HUDEP-2 (cell line): ENCODE measurements at regions not wholly inside any gene's neighbourhood (a gene's known extent, or its start where the extent isn't known, plus 50 kb on each side); places are given as distances from the start of the nearest gene placed in this dataset.
"Not testable (repeated sequence)": the region's sequence is repeated elsewhere in the genome, so short reads cannot be mapped to it uniquely, and the experiment has no call there.

ENCODE experiments used
- DNase-seq, 76 experiments: peaks; one replicate each; lab custom pipeline; 2025; ENCODE audit not compliant: unreplicated experiment in 76 of 76; lab: John Stamatoyannopoulos, UW

DNA sequence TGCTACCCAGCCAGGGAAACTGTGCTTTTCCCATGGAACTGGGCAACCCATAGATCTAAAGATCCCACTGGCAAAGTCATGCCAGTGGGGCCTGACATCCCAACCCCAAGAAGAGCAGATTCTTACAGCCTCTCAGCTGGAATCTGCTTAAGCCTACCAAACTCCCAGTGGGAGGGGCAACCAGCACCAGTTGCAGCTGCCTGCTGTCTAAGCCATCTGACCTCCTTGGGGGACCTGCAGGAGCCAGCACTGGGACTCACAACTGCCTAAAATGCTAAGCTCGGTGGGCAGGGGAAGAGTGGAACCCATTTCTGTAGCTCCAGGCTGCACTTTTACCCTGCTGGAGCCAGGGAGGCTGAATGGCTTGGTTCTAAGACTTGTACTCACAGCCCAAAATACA lies 770.7 kb upstream of the SLC8A1 start:
- no peak for DNase-seq

DNA sequence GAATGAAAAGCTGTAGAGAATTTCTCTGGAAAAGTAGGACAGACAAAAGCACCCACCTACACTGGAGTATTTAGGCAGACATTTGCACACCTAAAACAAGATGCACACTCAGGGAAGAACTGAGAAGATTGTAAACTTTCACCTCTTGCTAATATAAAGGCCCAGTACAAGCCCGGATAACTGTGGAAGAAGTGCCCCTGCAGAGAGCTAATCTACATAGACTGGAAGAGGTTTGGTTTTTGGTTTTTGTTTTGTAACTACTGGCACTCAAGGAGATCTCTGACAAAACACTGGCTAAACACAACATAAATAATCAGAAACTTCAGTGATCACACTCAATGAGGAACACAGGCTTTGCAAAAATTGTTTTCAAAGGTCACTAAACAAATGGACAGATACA lies 782.2 kb upstream of the SLC8A1 start:
- DNase-seq = no peak

DNA sequence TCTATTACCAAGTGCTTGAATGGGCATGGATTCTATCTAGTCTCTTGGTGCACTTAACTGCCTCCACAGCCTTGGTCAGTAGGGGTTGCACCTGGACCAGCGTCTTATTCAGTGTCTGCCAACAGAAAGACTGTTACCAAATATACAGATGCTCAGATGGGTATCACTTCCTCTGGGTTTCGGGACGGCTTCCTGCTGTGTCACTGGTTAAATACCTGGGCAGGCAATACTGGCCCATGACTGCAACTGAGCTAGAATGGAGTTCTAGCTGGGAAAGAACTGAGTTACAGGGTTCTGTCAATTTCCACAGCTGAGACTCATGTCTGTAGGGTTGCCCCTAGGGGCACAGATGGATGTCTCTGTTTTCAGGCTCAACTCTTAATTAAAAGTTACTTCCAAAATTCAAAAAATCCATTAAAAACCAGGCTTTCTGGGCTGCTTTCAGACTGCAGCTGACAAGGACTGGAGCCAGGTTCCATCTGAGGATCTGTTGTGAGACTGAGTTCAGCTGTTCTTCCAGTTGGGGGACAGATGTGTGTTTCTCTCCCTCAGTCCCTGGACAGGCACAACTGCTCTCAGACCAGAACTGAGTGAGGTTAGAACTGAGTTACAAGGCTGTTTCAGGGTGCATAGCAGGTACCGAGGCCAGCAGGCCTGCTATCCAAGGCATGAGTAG lies 789.6 kb upstream of the SLC8A1 start:
- no peak for DNase-seq

DNA sequence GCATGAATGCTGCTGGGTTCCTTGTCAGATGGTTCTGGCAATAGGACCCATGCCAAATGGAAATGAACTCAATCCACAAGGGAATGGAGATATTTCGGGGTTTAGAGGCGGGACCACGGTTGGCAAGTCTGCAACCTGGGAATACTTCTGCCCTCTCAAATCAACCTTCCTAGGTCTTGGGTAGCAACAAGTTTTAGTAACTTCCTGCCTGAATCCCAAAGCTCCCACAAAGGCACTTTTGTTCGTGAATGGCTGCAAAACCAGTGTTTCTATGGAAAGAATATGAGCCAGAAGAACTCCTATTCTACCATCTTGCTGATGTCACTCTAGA lies 790.1 kb upstream of the SLC8A1 start:
- DNase-seq = no peak

DNA sequence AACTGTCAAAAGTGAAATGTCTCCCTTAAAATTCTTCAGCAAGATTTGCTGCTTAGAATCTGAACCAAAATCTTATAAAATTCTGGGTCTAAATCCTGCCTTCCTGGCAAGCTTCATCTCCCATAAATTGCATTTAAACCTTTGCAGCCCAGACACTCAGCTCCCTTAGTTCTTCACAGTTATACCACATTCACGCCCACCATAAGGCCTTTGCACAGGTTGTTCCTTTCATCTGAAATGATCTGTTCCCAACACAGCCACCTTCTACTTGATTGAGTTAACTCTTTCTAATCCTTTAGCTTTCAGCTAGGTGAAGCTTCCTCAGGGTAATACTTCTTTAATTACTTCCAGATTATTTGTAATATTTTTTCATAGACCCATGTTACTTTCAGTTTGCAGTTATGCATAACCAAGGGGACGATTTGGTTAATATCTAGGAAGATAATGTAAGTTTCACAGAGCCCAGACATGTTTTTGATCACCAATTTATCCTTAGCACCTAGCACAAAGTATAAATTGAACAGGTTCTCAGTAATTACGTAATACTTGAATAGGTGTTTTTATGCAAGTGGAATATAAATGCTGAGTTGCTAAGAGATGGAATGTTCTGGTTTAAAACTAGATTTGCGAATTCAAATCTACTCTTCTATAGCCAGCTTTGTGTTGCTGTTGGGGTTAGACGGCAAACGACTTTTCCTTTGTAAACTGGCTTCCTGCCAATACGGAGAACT lies 779.7 kb upstream of the PKDCC start:
- DNase-seq = no peak

DNA sequence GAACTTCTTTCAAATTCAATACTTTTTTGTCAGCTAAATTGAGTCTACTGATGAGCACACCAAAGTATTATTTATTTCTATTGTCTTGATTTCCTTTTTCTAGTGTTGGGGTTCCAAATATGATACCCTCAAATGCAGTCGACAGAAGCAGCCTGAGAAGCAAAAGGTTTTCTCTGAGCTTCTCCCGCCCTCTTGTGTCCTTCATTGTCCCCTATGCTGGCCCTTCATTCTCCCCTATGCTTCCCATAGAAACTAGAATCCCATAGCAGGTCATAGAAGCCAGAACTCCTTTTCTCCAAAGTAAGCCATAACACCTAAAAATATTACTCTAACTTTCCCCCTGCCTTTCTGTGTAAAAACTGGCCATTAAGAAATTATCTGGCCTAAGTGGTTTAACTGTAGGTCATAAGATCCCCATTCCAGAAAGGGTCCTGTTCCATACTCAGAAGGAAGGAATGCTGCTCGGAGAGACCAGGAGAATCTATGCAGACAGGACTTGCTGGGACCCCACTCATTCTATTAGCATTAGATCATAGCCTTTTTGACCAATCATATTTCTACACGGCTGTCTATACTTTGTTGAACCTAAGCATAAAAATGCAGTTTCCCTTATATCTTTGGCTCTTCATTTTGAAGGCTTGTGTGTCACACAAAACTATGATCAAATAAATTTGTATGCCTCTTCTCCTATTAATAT lies 764.6 kb upstream of the PKDCC start:
- DNase-seq = no peak

DNA sequence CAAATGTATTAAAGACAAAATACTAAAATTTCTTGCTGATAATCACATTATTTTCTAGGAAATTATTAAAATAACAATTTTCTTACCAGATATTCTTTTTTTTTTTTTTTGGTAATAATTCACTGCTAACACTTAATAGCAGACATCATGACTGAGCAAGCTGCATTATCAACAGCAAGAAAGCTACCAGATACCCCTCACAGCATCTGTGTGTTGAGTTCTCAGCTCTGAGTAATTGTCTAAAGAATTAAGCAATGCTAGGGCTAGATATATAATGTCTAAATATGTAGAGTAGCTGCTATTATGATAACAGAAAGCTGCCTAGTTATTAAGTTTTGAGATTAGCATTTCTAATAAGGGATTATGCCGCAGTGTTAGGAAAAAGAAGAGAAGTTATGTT lies 754.3 kb upstream of the PKDCC start:
- no peak for DNase-seq

DNA sequence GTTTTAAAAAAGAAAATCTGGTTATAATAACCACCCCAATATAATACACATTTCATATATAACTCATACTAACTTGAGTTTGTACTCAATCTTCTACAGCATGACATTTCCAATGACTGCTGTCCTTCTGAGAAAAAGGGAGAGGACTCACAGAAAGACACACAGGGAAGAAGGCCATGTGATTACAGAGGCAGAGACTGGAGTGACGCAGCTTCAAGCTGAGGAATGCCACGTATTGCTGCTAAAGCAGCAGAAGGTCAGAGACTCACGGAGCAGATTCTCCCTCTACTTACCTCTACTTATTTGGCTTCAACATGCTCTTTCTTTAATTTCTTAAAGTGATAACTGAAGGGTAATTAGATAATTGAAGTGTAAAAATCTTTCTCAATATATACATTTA lies 753.5 kb upstream of the PKDCC start:
- DNase-seq = no peak

DNA sequence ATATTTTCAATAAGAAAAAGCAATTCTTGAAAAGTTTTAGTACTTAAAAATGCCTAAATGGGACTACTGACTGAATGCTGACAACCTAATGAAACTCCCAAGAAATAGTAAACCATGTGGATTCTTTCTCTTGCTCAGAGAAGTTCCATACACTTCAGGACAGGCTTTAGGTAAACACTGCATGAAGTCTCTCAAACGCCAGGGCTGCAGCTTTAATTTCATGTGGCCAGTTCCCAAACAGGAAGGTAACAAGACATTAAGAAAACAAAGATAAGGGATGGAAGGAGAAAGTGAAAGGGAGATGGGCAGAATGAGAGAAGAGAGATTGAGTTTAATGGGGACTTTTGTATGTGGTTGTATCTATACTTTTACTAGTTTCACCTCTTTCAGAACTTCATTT lies 734.7 kb upstream of the PKDCC start:
- DNase-seq = no peak

DNA sequence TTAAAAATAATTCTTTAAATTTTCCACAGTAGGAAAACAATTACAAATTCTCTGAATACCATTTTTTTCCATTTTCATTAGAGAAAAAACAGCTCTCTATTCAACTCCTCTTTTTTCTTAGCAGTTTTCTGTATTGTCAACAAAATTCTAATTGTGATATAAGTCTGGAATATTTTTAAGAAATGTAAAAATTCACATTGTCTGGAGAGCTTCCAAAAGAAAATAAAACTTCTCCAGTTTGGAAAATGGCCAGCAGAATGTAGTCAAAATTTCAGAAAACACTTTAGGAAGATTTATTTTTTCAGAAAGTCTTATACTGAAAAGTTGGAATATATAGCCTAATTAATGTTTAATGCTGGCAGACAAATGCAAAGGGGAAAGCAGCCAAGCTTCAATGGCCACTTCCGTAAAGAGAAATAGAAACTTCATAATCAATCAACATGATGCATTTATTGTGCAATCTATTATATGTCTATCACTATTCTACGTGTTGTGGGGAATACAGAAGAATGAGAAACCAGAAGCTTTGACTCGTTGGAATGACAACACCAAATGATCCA lies 733.2 kb upstream of the PKDCC start:
- DNase-seq = no peak

DNA sequence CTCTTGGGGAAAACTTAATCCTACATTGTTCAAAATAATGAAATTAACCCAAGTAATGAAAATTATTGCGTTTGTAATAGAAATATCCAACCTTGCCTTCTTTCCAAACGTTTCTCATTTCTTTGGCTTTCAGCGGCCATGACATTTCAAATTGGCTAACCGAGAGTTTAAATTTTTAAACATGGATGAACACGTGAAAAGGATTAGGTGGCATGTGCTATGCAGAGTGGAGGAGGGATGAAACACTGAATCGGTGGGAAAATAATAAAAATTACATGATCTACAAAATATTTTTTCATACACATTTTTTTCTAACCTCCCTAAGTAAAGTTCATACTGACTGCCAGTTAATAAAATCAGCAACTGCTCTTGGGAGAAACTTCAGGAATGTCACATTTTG lies 728.4 kb upstream of the PKDCC start:
- DNase-seq = no peak

DNA sequence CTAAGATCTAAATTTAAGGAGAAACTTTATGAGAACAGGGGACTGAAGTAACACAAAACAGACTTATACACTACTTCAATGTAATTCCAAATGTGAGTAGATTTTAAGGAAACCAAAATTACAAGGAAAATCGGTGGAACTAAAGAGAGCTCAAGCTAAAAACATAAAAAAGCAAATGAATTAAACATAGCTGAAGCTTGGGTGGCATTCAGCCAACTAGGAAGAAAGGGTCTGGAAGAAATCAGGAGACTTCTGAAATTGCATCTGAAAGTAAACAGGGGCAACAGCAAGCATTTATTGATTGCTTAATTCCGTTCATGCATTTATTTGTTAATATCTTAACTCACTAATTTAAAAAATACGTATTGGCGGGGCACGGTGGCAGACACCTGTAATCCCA lies 727.3 kb upstream of the PKDCC start:
- no peak for DNase-seq

DNA sequence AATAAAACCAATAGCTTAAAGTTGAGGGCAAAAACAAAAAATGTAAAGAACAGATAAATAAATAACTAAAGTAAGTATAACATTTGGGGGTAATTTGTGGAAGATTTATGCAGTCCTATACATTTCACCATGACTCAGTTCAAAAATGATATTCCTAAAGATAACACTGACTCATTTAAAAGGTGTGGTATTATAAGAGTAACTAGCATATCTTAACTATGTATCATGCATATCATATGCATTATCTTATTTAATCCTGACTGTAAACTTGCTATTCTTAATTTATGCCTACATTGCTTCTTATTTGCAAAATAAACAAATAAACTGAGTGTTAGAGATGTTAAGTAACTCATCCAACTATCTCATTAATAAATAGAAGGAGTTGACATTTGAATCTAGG lies 726.5 kb upstream of the PKDCC start:
- no peak for DNase-seq

DNA sequence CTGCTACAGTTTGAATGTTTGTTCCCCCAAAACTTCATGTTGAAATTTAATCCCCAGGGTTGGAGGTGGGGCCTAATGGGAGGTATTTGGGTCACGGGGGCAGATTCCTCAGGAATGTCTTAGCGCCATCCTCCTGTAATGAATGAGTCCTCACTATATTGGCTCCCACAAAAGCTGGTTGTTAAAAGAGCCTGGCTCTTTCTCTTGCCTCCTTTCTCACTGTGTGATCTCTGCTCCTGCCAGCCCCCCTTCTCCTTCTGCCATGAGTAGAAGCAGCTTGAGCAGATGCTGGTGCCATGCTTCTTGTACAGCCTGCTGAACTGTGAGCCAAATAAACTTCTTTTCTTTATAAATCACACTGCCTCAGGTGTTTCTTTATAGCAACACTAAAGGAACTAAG lies 721.0 kb upstream of the PKDCC start:
- DNase-seq = no peak

DNA sequence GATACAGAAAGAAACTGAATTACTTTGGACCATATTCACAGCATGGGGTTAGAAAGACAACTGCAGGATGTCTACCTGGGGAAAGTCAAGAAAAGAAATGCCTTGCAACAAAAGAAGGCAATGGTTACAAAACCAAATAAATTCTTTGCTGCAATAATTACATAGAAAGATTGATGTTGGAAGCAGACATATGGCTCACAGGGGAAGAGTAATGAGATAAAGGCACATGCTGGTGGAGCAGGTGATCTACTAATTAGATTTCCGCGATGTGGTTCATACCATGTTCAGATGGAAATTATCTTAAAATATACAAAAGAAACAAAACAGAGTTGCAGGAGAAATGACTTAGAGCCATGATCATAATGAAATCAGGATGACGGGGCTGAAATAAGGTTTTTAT lies 718.8 kb upstream of the PKDCC start:
- no peak for DNase-seq

DNA sequence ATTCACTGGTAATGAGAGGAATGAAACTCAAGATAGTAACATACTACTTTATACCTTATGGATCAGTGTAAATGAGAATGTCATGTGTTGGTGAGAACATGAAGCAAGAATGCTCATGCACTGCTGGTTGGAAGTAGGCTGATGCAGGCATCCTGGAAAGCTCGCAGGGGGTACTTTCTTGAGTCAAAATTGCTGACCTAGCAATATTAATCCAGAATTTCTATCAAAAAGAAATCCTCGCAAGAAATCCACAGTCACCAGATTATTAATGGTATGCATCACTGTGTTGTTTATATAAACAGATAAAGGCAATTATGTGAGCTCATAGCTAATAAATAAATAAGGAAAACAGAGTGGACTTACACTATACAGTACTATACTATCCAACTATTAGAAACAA lies 713.7 kb upstream of the PKDCC start:
- DNase-seq = no peak

DNA sequence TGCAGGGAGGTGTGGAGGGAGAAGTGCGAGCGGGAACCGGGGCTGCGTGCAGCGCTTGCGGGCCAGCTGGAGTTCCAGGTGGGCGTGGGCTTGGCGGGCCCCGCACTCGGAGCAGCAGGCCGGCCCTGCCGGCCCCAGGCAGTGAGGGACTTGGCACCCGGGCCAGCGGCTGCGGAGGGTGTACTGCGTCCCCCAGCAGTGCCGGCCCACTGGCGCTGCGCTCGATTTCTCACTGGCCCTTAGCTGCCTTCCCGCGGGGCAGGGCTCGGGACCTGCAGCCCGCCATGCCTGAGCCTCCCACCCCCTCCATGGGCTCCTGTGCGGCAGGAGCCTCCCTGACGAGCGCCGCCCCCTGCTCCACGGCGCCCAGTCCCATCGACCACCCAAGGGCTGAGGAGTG lies 712.2 kb upstream of the PKDCC start:
- not testable (repeated sequence) for DNase-seq

DNA sequence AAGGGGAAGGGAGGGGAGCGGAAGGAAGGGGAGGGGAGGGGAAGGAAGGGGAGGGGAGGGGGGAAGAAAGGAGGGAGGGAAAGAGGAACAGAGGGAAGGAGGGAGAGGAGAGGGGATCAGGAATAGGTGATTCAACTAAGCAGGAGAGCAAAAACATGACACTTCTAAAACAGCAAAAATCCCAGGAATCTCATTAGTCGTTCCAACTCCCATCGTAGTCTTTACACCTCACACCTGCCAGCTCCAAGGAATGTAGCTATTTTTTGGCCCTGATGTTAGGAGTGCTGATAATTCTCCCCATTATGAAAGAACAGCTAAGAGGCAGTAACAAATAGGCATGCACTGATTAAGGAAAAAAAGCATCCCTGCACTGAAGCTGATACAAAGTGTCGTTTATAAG lies 709.9 kb upstream of the PKDCC start:
- no peak for DNase-seq

DNA sequence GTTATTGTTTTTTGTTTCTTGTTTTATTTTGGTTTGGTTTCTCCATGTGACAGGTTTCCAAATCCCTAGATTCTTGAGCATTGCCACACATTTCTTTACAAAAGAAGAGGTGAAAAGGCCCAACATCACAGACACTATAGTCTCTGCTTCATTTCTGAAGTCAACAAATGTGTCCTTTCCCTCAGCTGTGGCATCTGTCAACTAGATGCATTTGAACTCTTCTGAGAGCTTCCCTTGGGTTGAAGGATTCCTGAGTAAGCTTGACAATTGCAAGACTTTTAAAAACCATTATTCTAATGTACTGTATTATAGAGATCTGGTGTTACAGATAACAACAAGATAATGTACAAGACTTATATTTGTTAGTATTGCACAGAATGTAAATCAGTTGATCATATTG lies 703.3 kb upstream of the PKDCC start:
- DNase-seq = no peak

DNA sequence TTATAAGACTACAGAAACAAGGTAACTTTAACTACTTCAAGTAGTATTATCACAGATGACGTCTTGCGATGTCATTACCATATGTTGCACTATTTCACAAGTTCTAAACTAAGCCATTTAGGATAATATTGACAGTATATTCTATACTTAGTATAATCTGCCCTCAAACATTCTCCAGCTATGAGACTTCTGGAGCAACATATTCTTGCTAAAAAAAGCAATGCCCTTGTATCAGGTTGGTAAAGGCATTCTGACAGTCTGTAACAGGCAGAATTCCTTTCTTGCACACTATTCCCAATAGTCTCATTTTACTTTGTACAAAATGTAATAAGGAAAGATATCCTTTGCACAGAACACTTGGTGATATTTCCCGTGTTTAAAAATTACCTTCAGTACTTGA lies 694.8 kb upstream of the PKDCC start:
- no peak for DNase-seq

DNA sequence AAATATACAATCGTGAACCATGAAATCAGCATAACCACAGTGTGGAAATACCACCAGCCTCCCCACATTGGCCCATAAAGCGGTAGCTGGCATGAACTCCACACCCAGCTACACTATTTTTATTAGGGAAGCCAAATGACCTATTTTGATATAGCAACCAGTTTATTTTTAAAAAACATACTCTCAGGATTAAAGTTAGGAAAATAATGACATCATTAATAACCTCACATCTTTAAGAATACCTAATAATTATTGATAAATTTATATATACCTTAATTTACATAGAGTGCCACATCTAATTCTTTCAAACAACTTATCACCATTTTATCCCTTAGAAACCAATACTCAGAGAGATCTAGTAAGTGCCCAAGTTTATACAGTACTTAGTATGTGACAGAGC lies 692.0 kb upstream of the PKDCC start:
- DNase-seq = no peak

DNA sequence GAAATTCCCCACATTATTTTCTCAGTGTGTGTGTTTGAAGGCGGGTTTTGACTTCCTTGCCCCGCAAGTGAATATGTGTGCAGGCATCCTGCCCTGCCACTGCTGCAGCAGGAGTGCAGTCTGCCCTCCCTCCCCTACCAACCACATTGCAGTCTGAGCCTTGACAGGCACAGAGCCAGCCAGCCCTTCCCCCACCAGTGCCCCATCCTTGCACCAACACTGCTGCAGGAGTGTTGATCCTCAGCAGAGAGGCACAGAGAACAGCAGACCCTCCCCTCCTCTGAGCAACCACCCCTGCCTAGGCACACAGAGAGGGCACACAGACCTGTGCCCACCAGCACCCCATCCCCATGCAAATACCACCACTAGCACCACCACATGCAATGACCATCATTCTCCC lies 683.0 kb upstream of the PKDCC start:
- no peak for DNase-seq
